ENCODE measurements at regions not wholly inside any gene's neighbourhood (a gene's known extent, or its start where the extent isn't known, plus 50 kb on each side); places are given as distances from the start of the nearest gene placed in this dataset.

DNA sequence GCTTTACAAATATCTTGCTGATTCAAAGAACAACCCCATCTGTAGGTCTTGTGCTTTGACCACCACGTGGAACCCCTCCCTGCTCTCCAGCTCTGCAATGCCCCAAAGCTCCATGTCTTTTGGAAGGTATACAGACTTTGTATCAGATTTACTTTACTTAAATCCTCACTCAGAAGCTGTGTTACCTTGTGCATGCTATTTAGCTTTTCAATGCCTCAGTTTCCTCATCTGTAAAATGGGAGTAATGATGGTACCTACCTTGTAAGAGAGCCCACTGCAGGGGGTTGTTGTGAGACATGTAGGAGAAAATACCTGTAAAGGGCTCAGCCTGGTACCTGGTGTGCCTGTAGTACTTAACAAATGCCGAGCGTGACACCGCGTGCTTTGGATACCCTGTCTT is 200.2 kb upstream of the CHD6 start:
- in situ Hi-C loops (cut with MboI; ENCODE audit: low sequenced_read_pairs): no loop called here

DNA sequence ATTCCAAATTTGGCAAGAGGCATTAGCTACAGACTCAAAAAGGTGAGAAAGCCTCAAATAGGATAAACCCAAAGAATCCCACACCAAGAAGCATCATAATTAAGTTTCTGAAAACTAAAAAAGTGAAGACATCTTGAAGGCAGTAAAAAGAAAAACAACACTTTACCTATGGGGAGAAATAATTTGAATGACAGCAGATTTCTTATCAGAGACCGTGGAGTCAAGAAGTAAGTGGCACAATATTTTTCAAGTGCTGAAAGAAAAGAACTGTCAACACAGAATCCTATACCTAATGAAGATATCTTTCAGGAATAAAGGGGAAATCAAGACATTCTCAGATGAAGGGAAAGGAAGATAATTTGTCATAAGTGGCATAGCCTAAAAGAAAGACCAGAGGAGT is 193.3 kb upstream of the CHD6 start:
- in situ Hi-C loops (cut with MboI; ENCODE audit: low sequenced_read_pairs): no loop called here

- in situ Hi-C loops (cut with MboI; ENCODE audit: low sequenced_read_pairs): no loop called here
Observed at GRCh38 chr20:41800040-41800439, 181.9 kb upstream of the CHD6 start.

GRCh38 chr20:41798930-41799502 is 180.8 kb upstream of the CHD6 start:
- in situ Hi-C loops (cut with MboI; ENCODE audit: low sequenced_read_pairs): no loop called here

GRCh38 chr20:41786158-41786557 is 168.0 kb upstream of the CHD6 start:
- in situ Hi-C loops (cut with MboI; ENCODE audit: low sequenced_read_pairs): no loop called here

GRCh38 chr20:41784209-41784958 is 166.2 kb upstream of the CHD6 start:
- in situ Hi-C loops (cut with MboI; ENCODE audit: low sequenced_read_pairs): no loop called here

- in situ Hi-C loops (cut with MboI; ENCODE audit: low sequenced_read_pairs): no loop called here
Observed at GRCh38 chr20:41783423-41784208, 165.4 kb upstream of the CHD6 start.

DNA sequence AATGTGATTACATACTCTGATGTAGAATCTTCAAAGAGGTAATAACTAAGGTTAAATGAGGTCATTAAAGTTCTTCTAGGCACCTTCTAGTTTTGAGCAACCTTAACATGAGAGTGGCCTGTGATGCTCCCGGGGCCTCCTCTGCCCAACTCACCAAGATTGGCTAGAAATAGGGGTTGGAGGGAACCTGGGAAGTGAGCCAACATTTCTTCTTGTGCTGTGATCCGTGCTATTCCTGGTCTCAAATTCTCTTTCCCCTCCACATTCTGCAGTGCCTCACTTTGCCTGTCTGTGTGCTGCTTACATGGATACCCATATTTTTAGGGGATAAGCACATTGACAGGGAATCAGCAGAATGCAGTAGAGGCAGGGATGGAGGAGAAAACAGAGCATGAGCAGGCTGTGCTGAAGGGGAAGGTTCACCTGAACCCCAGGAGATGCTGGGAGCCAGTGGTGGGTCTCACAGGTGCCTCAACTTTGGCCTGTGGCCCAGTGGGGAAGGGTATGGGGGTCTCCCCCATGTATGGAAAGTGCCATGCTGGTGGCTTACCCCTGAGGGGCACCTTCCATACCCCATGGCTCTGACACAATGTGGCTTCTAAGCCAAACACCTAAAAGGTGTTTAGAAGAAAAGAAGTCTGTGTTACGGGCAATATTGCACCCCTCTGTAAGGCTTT is 164.7 kb upstream of the CHD6 start:
- in situ Hi-C loops (cut with MboI; ENCODE audit: low sequenced_read_pairs): no loop called here

DNA sequence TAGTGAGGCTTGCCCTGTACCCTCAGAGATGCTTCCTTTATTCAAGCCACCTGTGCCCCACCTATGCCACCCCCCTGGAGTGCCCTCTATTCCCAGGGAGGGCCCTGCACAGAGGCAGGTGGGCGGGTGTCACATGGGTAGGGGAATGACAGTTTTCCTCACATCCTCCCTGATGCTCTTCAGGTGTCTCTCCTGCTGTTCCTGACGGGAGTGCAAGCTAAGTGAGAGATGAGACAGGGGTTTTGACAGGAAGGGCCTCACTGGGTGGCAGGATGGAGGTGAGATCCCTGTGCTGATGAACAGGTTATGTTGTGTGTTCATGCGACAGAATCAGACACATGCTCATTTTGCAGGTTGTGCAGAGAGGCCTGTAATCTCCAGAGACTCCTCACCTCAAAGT is 164.1 kb upstream of the CHD6 start:
- in situ Hi-C loops (cut with MboI; ENCODE audit: low sequenced_read_pairs): no loop called here

GRCh38 chr20:41776421-41776820 is 158.2 kb upstream of the CHD6 start:
- in situ Hi-C loops (cut with MboI; ENCODE audit: low sequenced_read_pairs): no loop called here

GRCh38 chr20:41774291-41774690 is 156.1 kb upstream of the CHD6 start:
- in situ Hi-C loops (cut with MboI; ENCODE audit: low sequenced_read_pairs): loop anchor here (25.0 kb wide), 1 partner anchor 88 kb away; no protein-coding TSS in a partner anchor

- in situ Hi-C loops (cut with MboI; ENCODE audit: low sequenced_read_pairs): loop anchor here (25.0 kb wide), 1 partner anchor 91 kb away; no protein-coding TSS in a partner anchor
Observed at GRCh38 chr20:41770965-41771364, 152.8 kb upstream of the CHD6 start.

- in situ Hi-C loops (cut with MboI; ENCODE audit: low sequenced_read_pairs): loop anchor here (25.0 kb wide), 1 partner anchor 92 kb away; no protein-coding TSS in a partner anchor
Observed at GRCh38 chr20:41770427-41770826, 152.2 kb upstream of the CHD6 start.

DNA sequence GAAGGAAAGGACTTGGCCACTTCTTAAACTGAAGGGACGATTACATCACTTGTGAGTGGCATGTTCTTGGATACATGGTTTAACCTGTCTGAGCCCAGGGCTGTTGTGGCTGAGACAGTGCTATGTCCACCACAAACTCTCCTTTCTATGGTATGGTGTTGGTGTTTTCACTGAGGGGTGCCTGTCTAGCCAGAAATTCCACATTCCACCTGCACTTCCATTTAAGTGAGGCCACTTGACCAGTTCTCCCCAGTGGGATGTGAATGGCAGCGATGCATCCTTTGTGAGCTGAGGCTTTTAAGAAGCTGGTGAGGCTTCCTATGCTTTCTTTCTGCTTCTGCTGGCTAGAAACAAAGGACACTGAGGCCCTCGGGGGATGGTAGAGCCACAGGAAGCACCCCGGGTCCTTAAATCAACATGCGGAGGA is 151.4 kb upstream of the CHD6 start:
- in situ Hi-C loops (cut with MboI; ENCODE audit: low sequenced_read_pairs): loop anchor here (25.0 kb wide), 1 partner anchor 93 kb away; no protein-coding TSS in a partner anchor

DNA sequence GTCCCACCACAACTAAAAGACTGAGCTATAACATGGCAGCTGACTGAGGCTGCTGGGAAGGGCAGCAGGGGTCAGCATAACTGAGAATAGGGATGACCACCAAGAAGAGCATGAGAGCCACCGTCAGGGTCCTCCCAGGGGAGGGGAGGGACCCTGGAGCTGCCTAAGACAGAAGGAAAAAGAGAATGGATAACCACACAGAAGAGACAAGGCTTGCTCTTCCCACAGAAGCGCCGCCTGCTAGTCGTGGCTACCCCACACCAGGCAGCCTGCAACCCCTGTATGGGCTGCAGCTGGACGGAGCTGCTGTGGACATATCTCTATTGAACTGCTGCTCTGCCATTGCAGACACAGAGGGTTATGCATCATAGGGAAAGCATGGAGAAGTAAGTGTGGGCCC is 132.0 kb upstream of the CHD6 start:
- in situ Hi-C loops (cut with MboI; ENCODE audit: low sequenced_read_pairs): loop anchor here (25.0 kb wide), 1 partner anchor 112 kb away; no protein-coding TSS in a partner anchor

- in situ Hi-C loops (cut with MboI; ENCODE audit: low sequenced_read_pairs): loop anchor here (25.0 kb wide), 2 partner anchors 1438 to 1663 kb away; partner anchors contain the start of gene PTPRT
Observed at GRCh38 chr20:41748756-41749582, 130.8 kb upstream of the CHD6 start.

- in situ Hi-C loops (cut with MboI; ENCODE audit: low sequenced_read_pairs): loop anchor here (25.0 kb wide), 2 partner anchors 1439 to 1664 kb away; partner anchors contain the start of gene PTPRT
Observed at GRCh38 chr20:41748051-41748450, 129.9 kb upstream of the CHD6 start.

DNA sequence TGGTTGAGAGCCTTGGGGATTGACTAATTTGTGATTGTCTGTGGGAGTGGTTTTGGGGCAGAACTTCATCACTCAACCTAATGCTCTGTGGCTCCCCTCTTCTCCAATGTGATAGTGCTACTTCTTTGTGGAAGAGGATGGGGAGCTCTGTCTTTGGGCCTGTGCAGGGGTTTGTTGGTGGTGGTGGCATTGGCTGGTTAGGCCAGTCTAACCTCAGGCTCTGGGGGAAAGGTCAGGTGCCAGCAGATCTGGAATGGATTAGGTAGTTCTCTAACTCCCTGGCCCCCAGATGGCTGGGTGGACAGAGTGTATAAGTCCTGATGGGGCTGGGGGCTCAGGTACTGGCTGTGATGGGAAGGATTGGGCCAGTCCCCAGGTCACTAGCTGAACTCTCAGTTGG is 129.0 kb upstream of the CHD6 start:
- in situ Hi-C loops (cut with MboI; ENCODE audit: low sequenced_read_pairs): loop anchor here (25.0 kb wide), 2 partner anchors 1440 to 1665 kb away; partner anchors contain the start of gene PTPRT

DNA sequence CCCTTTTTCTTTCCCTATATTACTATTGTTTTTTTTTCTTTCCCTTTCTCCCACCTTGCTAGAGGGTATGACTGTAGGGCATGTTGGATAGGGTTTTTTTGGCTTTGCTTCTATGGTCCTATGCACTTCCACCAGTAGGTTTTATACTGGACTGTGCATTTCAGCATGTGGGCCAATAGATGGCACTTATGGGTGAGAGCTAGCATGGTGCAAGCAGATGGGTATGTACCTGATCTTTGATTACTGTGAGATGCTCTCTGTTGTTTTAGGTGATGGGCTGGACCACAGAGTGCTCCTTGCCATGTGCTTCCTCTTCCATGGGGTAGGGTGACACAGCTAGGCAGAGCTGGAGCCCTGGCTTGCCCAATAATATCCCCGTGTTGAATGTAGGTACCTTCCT is 128.5 kb upstream of the CHD6 start:
- in situ Hi-C loops (cut with MboI; ENCODE audit: low sequenced_read_pairs): loop anchor here (25.0 kb wide), 2 partner anchors 1441 to 1666 kb away; partner anchors contain the start of gene PTPRT

All from HL-60/S4 treated with phorbol 12-myristate 13-acetate at 8.2 ng/mL for 4 days and 3 days (cell line).